ENCODE measurements at regions not wholly inside any gene's neighbourhood (a gene's known extent, or its start where the extent isn't known, plus 50 kb on each side); places are given as distances from the start of the nearest gene placed in this dataset.

- FAIRE-seq (no peak), DNase-seq (no peak)
- H3K27ac ChIP-seq (ENCODE audit: low read depth in 2 of 2, low read length in 2 of 2), result no peak overlapping the region
- H3K36me3 ChIP-seq (ENCODE audit: control insufficient read depth in 2 of 3, insufficient read depth in 3 of 3, low read length in 3 of 3), result no peaks in the 10 kb centered on the region
- intact Hi-C loops (cut with DNase I), result no loop called here
- H3K9me3 ChIP-seq (ENCODE audit: control insufficient read depth in 2 of 3, insufficient read depth in 1 of 3, low read length in 3 of 3), result peaks cover 0 to 8% (median 0%) of the 10 kb centered on the region in 3 donors
- H3K4me3 ChIP-seq (ENCODE audit: low read length in 3 of 3), result no peak overlapping the region
- H3K9ac ChIP-seq (ENCODE audit: low read length in 3 of 3), result no peak overlapping the region
- no peaks in the 10 kb centered on the region for H3K27me3 ChIP-seq (ENCODE audit: control insufficient read depth, insufficient read depth, low read length)
- TF ChIP-seq CTCF (IDR thresholded peaks at IDR 0.05; ENCODE audit: borderline replicate concordance, extremely low read depth, insufficient read depth), result no peak
- no peaks in the 10 kb centered on the region for H3K4me1 ChIP-seq (ENCODE audit: control insufficient read depth in 2 of 3, insufficient read depth in 2 of 3, low read depth in 1 of 3, low read length in 3 of 3)
Measured at GRCh38 chr14:81837304-81837703, 303.7 kb upstream of the SEL1L start.

GRCh38 chr14:81839056-81839455 is 305.4 kb upstream of the SEL1L start:
- no peak overlapping the region for H3K9ac ChIP-seq (ENCODE audit: low read length in 3 of 3)
- no peak for FAIRE-seq
- no peak for DNase-seq
- H3K4me1 ChIP-seq (ENCODE audit: control insufficient read depth in 2 of 3, insufficient read depth in 2 of 3, low read depth in 1 of 3, low read length in 3 of 3), result no peaks in the 10 kb centered on the region
- H3K27ac ChIP-seq (ENCODE audit: low read depth in 2 of 2, low read length in 2 of 2), result no peak overlapping the region
- H3K27me3 ChIP-seq (ENCODE audit: control insufficient read depth, insufficient read depth, low read length), result no peaks in the 10 kb centered on the region
- H3K9me3 ChIP-seq (ENCODE audit: control insufficient read depth in 2 of 3, insufficient read depth in 1 of 3, low read length in 3 of 3), result peaks cover 0 to 8% (median 0%) of the 10 kb centered on the region in 3 donors
- intact Hi-C loops (cut with DNase I), result no loop called here
- H3K4me3 ChIP-seq (ENCODE audit: low read length in 3 of 3), result no peak overlapping the region
- no peak for TF ChIP-seq CTCF (IDR thresholded peaks at IDR 0.05; ENCODE audit: borderline replicate concordance, extremely low read depth, insufficient read depth)
- no peaks in the 10 kb centered on the region for H3K36me3 ChIP-seq (ENCODE audit: control insufficient read depth in 2 of 3, insufficient read depth in 3 of 3, low read length in 3 of 3)

- DNase-seq (no peak), FAIRE-seq (no peak)
- intact Hi-C loops (cut with DNase I), result no loop called here
Measured at GRCh38 chr14:81841346-81841745, 307.7 kb upstream of the SEL1L start.

More at GRCh38 chr14:81841346-81841745, 307.7 kb upstream of the SEL1L start:
- Histone ChIP-seq H3K4me1 (ENCODE audit: control insufficient read depth in 2 of 3, insufficient read depth in 2 of 3, low read depth in 1 of 3, low read length in 3 of 3) (no peaks in the 10 kb centered on the region), H3K27ac (ENCODE audit: low read depth in 2 of 2, low read length in 2 of 2) (no peak overlapping the region), H3K36me3 (ENCODE audit: control insufficient read depth in 2 of 3, insufficient read depth in 3 of 3, low read length in 3 of 3) (no peaks in the 10 kb centered on the region), H3K27me3 (ENCODE audit: control insufficient read depth, insufficient read depth, low read length) (no peaks in the 10 kb centered on the region), H3K9me3 (ENCODE audit: control insufficient read depth in 2 of 3, insufficient read depth in 1 of 3, low read length in 3 of 3) (no peaks in the 10 kb centered on the region), H3K9ac (ENCODE audit: low read length in 3 of 3) (no peak overlapping the region), H3K4me3 (ENCODE audit: low read length in 3 of 3) (no peak overlapping the region)
- no peak for TF ChIP-seq CTCF (IDR thresholded peaks at IDR 0.05; ENCODE audit: borderline replicate concordance, extremely low read depth, insufficient read depth)

Data from kidney (tissue), 13 donors.